HS-27A (cell line): ENCODE measurements at regions not wholly inside any gene's neighbourhood (a gene's known extent, or its start where the extent isn't known, plus 50 kb on each side); places are given as distances from the start of the nearest gene placed in this dataset.
"Not testable (repeated sequence)": the region's sequence is repeated elsewhere in the genome, so short reads cannot be mapped to it uniquely, and the experiment has no call there.

Source experiments
- DNase-seq: peaks from one replicate; pipeline ENCODE4 v3.0.0-alpha.2; 2012; ENCODE audit warnings: low read depth, missing footprints

DNA sequence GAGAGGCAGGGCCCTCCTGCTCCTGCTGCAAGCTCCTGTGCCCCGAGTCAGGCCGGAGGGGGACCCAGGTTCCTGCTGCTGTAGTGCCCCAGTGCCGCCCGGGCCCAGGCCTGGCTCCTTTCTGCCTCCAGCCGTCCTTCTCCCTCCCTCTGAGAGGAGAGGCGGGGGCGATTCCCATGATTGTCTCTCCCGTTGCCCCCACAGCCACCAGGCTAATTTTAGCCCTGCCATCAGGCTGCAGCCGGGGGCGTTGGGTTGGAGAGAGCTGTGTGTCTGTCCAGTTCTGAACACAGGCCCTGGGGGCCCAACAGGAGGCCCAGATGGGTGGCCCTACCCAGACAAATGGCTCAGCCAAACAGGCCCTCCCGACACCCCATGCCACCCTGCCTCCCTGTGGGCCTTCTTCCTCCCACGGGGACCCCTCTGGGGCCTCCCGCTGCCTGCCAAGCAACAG, 214.8 kb downstream of the TBC1D2B start:
- no peak for DNase-seq

DNA sequence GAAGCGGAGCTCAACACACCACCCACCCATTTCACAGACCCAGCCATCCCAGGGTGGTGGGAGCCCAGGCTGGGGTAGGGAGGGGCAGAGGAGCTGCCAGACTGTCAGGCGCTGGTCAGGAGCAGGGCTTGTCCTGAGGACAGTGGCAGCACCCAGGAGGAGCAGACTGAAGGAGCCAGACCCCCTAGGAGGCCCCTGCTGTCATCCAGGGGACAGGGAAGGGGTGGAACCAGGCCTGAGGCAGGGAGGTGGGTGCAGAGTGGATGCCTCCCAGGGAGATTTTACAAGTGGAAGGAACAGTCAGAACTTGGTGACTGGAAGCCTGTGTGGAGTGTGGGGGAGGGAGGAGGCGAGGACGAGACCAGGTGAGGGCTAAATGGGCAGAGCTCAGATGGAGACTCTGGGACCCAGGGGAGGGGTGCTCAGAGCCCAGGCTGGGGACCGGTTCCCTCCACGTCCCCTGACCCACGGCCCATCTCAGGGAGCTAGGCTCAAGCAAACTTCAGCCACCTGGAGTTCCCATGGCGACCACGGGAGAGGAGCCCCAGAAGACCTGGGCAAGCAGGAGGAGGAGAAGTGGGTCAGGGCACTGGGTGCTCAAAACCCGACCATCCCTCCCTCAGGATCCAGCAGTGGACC, 215.4 kb downstream of the TBC1D2B start:
- DNase-seq, result not testable (repeated sequence)

DNA sequence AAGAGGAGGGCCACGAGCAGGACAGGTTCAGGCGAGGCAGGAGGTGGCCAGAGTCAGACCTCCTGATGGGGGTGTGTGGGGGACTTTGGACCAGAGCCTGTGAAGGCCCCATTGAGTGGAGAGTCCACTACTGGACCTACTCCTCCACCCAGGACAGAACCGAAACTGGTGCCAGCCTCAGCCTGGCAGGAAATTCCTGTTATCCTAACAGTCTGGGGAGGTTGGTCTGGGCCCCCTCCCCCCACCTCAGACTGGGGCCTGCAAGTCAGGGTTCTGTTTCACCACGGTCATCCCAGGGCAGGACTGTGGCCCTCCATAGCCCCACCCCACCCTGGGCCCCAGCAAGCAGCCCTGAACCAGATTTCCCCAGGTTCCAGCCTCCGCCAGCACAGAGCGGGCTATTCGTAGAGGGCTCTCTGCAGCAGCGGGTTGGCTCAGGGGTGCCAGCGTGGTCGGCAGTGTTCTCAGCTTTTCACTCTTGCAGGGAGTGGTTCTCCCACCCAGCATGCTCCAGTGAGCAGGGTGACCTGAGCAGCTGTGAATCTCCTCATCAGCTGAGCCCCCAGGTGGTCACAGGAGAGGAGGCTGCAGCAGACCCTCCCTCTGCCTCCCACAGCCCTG, 217.3 kb downstream of the TBC1D2B start:
- no peak for DNase-seq

DNA sequence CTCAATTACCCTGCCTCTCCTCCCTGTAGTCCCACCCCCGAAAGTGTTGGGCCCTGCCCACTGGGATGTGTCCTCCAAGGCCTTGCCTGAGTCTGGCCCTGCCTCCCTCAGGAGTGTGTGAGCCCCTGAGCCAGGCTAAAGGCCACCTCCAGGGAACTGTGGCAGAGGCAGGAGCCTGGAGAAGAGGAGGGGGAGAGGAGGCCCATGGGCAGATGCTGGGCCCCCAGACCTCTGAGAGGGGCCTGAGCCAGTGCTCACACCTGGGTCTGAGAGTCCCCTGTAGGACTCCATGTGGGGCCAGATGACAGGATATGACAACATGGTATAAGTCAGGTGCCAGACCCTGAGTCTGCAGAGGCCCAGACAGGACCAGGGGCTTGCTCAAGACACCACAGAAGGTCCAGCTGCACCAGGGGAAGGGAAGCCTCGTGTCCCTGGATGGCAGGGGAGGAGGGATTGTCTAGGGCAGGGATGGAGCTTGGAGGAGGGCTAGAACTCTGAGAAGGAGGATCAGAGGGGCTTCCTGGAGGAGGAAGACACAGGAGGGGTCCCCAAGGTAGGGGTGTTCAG, 217.9 kb downstream of the TBC1D2B start:
- DNase-seq, result no peak

DNA sequence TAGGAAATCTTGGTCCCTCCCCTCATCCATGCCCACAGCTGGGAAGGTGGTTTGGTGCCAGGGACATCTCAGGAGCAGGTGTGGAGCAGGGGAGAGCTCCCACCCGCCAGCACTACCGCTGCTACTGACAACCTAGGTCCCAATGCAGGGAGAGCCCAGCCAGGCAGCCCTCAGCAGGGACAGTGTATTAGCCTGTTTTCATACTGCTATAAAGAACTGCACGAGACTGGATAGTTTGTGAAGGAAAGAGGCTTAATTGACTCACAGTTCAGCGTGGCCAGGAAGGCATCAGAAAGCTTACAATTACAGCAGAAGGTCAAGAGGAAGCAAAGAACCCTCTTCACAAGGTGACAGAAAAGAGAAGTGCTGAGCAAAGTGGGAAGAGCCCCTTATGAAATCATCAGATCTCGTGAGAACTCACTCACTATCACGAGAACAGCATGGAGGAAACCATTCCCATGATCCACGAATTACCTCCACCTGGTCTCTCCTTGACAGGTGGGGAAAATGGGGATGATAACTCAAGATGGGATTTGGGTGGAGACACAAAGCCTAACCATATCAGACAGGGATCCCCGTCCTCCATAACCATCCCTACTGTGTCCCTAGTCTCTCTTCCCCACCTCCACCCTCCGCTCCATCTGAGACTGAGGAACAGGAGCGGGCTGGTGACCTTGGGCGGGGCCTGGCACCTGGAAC, 218.6 kb downstream of the TBC1D2B start:
- no peak for DNase-seq

DNA sequence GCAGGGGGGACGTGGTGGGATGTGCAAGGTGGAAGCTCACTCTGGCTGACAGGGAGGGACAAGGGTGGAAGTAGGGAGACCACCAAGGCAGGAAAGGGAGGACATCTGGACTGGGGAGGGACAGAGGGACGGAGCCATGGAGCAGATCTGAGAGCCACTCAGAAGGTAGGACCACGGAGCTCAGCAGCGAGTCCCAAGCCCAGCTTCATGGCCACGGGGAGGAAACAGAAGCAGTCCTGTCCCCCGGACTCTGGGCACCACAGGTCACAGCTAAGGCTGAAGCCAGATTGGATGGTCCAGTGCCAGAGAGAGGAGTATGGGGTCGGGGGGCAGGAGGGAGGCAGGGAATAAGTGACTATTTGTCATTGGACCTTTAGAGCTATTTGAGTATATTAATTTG, 220.1 kb downstream of the TBC1D2B start:
- DNase-seq, result no peak

DNA sequence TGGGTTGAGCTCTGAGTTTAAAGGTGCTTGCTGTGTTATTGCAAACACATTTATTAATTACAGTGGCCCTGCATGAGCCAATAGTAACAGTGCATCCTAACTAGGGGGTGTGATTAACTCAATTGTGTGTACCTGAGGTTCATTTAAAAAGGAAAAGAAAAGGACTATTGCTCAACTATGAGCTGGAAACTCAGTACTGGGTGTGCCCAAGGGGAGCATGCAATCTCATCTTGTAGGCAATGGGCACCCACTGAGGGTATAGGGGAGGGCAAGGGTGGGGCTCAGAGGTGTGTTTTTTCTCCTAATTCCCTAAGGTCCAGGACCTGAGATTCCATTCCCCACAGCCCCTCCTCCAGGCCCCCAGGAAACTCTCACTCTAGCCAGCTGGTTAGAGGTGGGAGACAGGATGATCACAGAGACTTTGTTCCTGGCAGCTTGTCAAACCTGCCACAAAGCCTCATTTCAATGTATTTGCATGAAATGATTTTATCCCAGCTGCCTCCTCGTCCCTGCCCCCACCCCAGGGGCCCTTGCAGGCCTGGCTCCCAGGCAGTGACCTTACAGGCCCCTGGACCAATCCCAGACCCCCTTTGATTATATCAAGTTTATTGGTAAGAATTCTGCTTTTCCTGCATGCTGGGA, 220.7 kb downstream of the TBC1D2B start:
- DNase-seq, result no peak

DNA sequence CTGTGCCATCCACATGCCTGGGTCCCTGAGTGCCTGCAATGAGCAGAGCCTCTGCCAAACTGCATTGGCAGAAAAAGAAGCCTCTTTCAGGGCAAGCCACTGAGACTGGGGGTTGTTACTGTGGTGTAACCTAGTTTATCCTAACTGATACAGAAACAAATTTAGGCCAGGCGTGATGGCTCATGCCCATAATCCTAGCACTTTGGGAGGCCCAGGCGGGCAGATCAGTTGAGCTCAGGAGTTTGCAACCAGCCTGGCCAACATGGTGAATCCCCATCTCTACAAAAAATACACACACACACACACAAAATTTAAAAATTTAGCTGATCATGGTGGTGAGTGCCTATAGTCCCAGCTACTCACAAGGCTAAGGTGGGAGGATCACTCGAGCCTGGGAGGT, 221.6 kb downstream of the TBC1D2B start:
- DNase-seq, result no peak

DNA sequence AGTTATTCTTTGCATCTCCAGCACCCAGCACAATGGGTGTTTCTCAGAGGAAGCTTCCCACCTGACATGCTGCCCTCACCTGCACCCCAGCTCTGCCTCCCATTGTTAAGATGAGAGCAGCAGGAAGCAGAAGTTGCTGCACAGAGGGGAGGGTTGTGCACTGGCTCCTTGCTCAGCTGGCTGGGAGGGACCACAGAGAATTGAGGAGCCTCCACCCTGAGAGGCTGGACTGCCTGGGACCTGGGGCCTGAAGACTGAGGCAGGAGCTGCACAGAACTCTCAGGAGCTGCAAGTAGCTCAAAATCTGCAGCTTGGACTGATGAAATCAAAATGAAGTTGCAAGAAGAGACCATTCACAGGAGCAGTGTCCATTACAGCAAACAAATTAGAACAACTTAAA, 222.3 kb upstream of the LINGO1 start:
- no peak for DNase-seq

DNA sequence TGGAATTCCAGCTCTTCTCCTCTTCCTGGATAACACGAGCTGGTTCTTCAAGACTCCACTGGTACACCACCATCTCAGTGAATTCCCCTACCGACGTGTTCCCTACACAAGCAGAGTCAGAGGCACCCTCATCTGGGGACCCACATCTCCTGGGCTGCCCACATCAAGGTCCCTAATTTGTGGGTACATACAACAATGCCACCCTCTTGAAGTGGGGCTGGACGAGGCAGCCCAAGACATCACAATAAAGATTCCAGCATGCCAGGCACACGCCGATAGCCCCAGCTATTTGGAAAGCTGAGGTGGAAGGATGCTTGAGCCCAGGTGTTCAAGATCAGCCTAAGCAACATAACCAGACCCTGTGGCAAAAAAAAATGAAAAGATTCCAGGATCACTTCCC, 221.2 kb upstream of the LINGO1 start:
- DNase-seq, result no peak

DNA sequence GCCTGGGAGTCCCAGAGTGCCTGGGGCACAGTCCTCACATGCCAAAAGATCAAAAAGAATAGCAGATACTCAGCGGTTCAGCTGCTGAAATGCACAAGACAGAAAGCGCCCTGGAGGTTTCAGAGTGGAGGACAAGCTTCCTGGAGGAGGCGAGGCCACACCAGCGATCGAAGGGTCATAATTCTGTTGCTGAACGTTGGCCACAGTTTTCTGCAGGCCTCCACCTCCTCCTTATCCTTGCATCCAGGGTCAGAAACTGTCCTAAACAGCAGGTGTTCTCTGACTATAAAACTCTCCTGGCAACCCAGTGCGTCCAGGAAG, 220.3 kb upstream of the LINGO1 start:
- no peak for DNase-seq

DNA sequence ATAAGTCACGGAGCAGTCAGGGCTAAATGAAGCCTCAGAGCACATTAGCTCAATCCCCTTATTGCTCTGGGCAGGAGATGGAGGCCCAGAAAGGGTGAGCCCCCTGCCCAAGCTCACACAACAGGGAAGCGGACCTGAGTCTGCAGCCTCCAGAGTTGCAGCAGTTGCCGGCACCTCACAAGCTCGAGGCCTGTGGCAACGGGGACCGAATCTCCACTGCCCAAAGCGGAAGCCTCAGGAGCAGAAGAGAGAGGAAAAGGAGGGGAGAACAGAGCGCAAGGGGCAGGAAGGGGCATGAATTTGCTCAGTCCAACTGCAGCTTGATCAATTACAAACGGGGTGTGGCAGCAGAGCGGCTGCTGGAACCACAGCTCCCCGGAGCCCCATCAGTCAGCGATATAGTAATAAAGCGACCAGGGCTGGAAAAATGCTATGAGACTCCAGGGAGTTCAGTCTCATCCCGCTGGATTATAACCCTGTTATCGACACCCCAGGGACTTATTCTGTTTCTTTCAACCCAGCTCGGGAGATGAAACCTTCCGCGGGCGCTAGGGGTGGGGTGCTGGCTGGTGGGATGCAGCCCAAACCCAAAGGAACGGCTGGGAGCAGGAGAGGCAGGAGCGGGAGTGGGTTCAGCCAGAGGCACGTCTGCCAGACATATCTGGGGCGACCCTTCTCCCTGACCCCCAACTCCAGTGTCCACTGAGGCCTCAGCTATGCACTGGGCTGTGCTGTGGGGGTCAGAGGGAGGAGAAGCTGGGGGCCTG, 219.7 kb upstream of the LINGO1 start:
- no peak for DNase-seq

DNA sequence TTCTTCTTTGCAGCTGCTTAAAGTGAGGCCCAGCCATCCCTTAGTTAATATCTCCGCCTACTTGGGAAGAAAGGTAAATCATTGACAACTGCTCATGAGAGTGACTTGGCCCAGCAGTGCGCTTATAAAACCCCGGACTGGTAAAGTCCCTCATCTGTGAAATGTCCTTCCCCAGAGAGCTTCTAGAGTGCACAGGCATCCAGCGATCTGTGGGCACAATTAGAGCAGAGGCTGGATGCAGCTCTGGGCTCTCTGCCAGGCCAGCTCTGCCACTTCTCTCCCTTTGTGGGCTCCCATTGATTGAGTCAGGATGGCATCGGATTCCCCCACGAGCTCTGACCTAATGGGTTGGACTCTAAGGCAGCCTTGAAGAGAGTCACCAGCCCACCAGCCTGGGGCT, 219.0 kb upstream of the LINGO1 start:
- DNase-seq, result no peak

DNA sequence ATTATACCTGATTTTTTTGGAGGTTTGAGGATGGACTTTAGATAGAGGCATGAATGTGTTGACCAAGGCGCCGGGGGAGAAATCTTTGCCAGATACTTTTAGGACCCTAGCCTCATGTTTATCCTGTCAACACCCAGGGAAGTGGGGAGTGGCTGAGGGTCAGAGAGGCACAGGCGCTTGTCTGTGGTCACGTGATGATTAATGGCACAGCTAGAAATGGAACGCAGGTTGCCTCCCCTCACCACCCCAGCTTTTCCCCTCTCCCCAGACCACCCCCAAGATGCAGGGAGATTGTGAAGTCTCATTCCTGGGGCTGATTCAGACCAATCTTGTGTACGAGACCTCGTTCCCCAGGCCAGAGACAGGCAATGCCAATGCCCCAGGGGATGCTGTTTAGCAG, 218.4 kb upstream of the LINGO1 start:
- no peak for DNase-seq

DNA sequence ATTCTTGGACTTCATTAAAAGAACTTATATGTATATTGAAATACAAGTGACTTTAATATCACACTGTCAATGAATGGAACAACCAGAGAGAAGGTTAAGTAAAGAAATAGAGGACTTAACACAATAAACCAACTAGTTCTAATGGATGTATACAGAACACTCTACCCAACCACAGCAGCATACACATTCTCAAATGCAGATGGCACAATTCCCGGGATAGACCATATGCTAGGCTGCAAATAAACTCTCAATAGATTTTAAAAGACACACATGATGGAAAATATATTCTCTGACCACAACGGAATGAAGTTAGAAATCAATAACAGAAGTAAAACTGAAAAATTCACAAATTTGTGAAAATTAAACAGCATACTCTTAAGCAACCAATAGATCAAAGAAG, 214.3 kb upstream of the LINGO1 start:
- no peak for DNase-seq

DNA sequence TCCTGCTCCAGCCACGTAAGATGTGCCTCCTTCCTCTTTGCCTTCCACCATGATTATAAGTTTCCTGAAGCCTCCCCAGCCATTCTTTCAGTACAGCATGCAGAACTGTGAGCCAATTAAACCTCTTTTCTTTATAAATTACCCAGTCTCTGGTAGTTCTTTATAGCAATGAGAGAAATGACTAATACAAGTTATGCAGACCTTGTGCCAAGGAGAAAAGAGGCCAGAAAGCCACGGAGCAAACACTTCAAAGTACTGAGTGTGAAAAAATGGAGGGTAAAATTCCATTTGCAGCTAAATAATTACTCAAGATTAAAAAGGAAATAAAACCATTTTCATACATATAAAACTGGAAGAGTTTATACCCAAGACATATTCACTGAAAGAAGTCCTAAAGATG, 213.6 kb upstream of the LINGO1 start:
- no peak for DNase-seq

DNA sequence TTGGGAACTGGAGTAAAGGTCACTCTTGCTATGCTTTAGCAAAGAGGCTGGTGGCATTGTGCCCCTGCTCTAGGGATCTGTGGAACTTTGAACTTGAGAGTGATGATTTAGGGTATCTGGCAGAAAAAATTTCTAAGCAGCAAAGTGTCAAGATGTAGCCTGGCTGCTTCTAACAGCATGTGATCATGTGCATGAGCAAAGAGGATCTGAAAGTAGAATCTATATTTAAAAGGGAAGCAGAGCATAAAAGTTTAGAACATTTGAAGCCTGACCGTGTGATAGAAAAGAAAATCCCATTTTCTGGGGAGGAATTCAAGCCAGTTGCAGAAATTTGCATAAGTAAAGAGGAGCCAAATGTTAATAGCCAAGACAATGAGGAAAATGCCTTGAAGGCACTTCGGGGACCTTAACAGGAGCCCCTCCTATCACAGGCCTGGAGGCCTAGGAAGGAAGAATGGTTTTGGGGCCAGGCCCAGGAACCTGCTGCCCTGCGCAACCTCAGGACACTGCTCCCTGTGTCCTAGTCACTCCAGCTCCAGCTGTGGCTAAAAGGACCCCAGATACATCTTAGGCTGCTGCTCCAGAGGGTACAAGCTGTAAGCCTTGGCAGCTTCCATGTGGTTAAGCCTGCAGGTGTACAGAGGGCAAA, 212.2 kb upstream of the LINGO1 start:
- no peak for DNase-seq

DNA sequence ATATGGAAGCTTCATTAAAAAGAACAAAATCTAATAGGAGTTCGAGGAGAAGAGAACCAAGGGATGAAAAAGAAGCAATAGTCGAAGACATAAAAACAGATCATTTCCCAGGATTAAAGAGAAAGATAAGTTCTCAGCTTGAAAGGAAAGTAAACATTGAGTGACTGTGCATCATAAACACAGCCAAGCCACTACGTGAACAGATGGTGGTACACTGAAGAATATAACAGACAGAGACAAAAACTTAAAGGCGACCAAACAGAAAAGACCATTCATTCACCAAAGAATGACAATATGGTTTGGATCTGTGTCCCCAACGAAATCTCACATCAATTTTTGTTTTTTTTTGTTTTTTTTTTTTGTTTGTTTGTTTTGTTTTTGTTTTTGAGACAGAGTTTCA, 210.8 kb upstream of the LINGO1 start:
- no peak for DNase-seq

DNA sequence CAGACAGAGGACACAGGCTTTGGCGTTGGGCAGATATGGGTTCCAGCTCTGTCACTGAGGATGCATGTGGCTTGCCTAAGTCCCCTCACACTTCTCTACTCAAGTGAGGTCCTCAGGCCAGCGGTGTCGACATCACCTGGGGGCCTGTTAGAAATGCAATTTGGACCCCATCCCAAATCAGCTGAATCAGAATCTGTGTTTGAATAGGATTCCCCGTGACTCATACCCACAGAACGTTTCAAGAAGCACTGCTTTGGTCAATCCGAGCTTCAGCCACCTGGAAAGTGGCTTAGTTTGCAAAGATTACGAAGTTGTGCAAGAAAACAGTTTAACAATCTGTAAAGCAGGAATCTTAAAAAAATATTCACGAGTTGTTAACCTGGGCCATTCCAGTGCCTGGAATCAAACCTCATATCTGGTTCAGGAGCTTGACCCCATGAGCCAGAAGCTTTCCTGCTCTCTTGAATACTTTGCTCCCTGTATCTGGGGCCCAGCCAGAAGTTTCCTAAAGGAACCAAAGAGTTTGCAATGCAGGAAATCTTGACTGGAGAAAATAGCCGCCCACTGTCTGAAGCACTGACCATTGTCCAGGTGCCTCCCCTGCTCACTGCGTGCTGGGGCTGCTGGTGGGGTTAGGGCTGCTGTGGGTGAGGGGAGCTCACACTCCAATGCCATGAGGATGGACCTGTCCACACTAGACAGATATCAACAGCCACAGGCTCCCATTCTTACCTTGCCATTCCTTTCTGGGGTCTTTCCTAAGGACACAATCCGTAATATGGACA, 208.5 kb upstream of the LINGO1 start:
- no peak for DNase-seq

DNA sequence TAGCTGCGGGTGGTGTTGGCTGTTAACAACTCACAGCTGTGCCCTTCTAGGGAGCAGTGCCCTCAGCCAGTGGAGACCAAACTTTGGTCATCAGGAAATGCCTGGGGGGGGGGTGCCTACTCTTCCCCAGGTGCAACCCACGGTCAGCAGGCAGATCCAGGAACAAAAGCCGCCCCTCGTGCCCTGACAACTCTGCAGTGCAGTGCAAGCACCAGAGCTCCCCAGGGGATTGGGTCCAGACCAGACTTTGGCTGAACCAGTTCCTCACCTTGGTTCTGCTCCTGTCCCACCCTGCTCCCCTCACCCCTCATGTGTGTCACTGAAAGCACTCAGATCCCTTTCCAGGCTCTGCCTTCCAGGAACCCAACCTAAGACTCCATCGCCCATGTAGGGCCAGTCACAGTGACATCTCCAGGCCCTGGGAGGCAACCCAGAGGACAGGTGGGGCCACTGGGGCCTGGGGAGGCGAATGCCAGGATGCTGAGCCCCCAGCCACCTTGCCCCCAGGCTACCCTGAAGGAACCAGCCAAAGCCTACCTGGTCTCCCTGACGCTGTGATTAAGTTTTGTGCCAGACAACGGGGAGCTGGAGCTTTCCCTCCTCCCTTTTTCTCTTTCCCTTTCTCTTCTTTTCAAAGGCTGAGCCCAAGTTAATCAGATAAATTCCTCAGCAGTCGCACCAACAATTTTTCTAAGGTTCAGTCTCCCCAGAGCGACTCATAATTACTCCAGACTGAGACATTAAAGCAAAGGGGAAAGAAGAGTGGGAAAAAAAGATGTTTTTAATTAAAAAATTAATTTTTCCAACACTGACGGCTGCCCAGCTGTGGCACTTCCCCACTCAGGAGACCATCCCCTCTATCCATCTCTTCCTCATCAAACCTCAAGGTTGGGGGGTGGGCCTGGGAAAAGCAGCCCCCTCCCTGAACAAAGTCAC, 207.5 kb upstream of the LINGO1 start:
- DNase-seq, result no peak
